ENCODE measurements at regions not wholly inside any gene's neighbourhood (a gene's known extent, or its start where the extent isn't known, plus 50 kb on each side); places are given as distances from the start of the nearest gene placed in this dataset.

DNA sequence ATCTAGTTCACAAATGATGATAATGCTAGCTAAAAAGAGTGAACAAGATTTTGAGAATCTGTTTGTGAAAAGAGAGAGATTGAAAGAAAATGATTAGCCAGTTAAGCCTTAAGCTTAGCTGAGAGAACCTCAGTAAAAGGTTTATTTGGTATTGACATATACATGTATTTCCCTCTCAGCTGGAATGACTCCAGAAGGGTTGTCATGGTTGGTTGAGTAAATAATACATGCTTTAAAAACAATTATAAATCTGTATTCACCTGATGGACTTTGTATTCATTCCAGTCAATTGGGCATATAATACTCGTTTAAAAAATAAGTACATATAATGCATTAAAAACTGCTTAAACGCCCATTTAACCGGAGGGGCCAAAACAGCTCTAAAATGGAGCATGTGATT is 181.4 kb downstream of the GRB14 start:
- TF ChIP-seq NFIC (IDR thresholded peaks at IDR 0.05) (0 out of 2 replicates have a peak, but pooled peaks have one; percentile 24), TAF1 (IDR thresholded peaks at IDR 0.05; ENCODE audit: low read depth) (no peak)

DNA sequence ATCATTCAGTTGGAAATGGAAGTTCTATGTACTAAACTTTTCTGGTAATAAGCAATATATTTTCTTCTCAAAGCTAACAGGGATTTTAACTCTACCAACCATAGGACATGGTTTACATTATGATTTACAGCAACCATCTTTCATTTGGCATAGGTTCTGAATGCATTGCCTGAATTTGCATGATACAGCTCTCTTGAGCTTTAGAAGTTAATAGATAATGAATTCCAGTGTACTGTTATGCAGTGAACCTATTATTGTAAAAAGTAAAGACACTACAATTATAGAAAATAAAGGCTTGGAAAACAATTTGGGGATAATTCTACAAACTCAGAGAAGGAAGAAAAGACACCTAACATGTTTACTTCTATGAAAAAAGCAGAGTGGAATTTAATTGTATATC is 182.0 kb downstream of the GRB14 start:
- no peak for TF ChIP-seq RAD21 (IDR thresholded peaks at IDR 0.05; ENCODE audit: low read depth)
- no peak for TF ChIP-seq YY1 (IDR thresholded peaks at IDR 0.05; ENCODE audit: low read depth)
- no peak for TF ChIP-seq EGR1 (IDR thresholded peaks at IDR 0.05)
- no peak for TF ChIP-seq TCF12 (IDR thresholded peaks at IDR 0.05; ENCODE audit: low read depth)
- TF ChIP-seq ZBTB7A (IDR thresholded peaks at IDR 0.05; ENCODE audit: low read depth), result no peak
- no peak for TF ChIP-seq TAF1 (IDR thresholded peaks at IDR 0.05; ENCODE audit: low read depth)
- TF ChIP-seq, protein P1, sequence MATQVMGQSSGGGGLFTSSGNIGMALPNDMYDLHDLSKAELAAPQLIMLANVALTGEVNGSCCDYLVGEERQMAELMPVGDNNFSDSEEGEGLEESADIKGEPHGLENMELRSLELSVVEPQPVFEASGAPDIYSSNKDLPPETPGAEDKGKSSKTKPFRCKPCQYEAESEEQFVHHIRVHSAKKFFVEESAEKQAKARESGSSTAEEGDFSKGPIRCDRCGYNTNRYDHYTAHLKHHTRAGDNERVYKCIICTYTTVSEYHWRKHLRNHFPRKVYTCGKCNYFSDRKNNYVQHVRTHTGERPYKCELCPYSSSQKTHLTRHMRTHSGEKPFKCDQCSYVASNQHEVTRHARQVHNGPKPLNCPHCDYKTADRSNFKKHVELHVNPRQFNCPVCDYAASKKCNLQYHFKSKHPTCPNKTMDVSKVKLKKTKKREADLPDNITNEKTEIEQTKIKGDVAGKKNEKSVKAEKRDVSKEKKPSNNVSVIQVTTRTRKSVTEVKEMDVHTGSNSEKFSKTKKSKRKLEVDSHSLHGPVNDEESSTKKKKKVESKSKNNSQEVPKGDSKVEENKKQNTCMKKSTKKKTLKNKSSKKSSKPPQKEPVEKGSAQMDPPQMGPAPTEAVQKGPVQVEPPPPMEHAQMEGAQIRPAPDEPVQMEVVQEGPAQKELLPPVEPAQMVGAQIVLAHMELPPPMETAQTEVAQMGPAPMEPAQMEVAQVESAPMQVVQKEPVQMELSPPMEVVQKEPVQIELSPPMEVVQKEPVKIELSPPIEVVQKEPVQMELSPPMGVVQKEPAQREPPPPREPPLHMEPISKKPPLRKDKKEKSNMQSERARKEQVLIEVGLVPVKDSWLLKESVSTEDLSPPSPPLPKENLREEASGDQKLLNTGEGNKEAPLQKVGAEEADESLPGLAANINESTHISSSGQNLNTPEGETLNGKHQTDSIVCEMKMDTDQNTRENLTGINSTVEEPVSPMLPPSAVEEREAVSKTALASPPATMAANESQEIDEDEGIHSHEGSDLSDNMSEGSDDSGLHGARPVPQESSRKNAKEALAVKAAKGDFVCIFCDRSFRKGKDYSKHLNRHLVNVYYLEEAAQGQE (IDR thresholded peaks at IDR 0.05; ENCODE audit: low read depth), result no peak
- TF ChIP-seq CREB1 (IDR thresholded peaks at IDR 0.05; ENCODE audit: low read depth), result no peak
- TF ChIP-seq, protein P2, sequence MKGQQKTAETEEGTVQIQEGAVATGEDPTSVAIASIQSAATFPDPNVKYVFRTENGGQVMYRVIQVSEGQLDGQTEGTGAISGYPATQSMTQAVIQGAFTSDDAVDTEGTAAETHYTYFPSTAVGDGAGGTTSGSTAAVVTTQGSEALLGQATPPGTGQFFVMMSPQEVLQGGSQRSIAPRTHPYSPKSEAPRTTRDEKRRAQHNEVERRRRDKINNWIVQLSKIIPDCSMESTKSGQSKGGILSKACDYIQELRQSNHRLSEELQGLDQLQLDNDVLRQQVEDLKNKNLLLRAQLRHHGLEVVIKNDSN (IDR thresholded peaks at IDR 0.05), result no peak
- no peak for TF ChIP-seq FOXM1 (IDR thresholded peaks at IDR 0.05; ENCODE audit: borderline replicate concordance, low read depth)
- TF ChIP-seq EP300 (IDR thresholded peaks at IDR 0.05; ENCODE audit: borderline replicate concordance), result no peak

DNA sequence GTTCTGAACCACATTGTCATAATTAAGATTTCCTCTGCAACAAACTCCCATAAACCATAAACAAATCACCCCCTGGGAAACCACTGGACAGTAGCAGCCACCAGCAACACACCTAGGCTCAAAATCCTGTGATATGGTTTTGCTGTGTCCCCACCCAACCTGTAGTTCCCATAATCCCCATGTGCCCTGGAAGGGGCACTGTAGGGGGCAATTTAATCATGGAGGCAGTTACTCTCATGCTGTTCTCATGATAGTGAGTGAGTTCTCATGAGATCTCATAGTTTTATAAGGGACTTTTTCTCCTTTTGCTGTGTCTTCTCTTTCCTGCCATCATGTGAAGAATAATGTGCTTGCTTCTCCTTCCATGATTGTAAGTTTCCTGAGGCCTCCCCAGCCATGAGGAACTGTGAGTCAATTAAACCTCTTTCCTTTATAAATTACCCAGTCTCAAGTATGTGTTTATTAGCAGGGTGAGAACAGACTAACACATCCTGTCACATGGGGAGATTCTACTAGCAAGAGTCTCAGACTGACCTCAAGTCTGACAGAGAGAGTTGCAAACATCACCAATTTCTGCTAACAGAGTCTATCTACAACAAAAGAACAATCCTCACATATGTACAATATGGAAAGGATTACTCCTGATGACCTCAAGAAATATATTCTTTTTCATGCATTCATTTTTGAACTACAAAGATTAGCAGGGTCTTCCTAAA is 182.6 kb downstream of the GRB14 start:
- TF ChIP-seq, protein P1 (IDR thresholded peaks at IDR 0.05; ENCODE audit: low read depth), result no peak
- TF ChIP-seq NFIC (IDR thresholded peaks at IDR 0.05) (no peak), TCF12 (IDR thresholded peaks at IDR 0.05; ENCODE audit: low read depth) (no peak), ZBTB7A (IDR thresholded peaks at IDR 0.05; ENCODE audit: low read depth) (no peak), RAD21 (IDR thresholded peaks at IDR 0.05; ENCODE audit: low read depth) (no peak), EGR1 (IDR thresholded peaks at IDR 0.05) (no peak), TEAD4 (IDR thresholded peaks at IDR 0.05) (no peak)

DNA sequence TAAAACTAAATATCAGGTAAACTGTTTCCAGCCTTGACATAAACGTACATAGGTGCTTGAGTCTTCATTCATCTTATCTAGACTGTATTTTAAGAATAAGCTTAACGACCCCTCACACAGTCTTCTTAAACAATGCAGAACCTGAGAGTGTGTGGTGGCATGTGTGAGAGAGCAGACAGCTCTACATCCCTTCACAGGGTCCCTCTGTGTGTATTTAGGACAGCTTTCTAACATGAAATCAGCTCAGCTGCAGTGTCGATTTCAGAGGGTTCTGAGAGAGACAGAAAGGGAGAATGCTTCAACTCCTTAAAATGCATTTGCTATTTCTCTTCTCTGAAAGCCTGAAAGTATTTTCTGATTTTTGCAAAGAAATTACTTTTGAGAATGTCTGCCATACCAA is 185.2 kb downstream of the GRB14 start:
- TF ChIP-seq, protein P1 (IDR thresholded peaks at IDR 0.05; ENCODE audit: low read depth), result no peak
- no peak for TF ChIP-seq ZBTB7A (IDR thresholded peaks at IDR 0.05; ENCODE audit: low read depth)
- TF ChIP-seq, protein P2 (IDR thresholded peaks at IDR 0.05), result no peak

- TF ChIP-seq NFIC (IDR thresholded peaks at IDR 0.05), result no peak
- no peak for TF ChIP-seq EGR1 (IDR thresholded peaks at IDR 0.05)
- TF ChIP-seq MAX (IDR thresholded peaks at IDR 0.05), result no peak
- TF ChIP-seq TCF12 (IDR thresholded peaks at IDR 0.05; ENCODE audit: low read depth), result no peak
- TF ChIP-seq RAD21 (IDR thresholded peaks at IDR 0.05; ENCODE audit: low read depth), result peak; percentile 78
- no peak for TF ChIP-seq YY1 (IDR thresholded peaks at IDR 0.05; ENCODE audit: low read depth)
- no peak for TF ChIP-seq CREB1 (IDR thresholded peaks at IDR 0.05; ENCODE audit: low read depth)
- no peak for TF ChIP-seq TEAD4 (IDR thresholded peaks at IDR 0.05)
Measured at GRCh38 chr2:164430166-164430783, 191.0 kb downstream of the GRB14 start.

Measured in Ishikawa (cell line).